ENCODE measurements at regions not wholly inside any gene's neighbourhood (a gene's known extent, or its start where the extent isn't known, plus 50 kb on each side); places are given as distances from the start of the nearest gene placed in this dataset.

GRCh38 chr3:194816748-194817591 lies 131.3 kb downstream of the FAM43A start:
- DNase-seq (no peak), ATAC-seq (ENCODE audit: low read depth in 2 of 2) (no peak)
- Mint-ChIP-seq H3K4me1 (no peaks in the 10 kb centered on the region), H3K9me3 (no peaks in the 10 kb centered on the region), H3K36me3 (no peaks in the 10 kb centered on the region), H3K4me3 (no peak overlapping the region), H3K27me3 (peaks cover 0 to 14% (median 3%) of the 10 kb centered on the region in 3 donors), H3K27ac (peak overlapping the region in 2 of 6 donors; percentile 56 to 72)

GRCh38 chr3:194817592-194817930 lies 131.9 kb downstream of the FAM43A start:
- H3K36me3 Mint-ChIP-seq: no peaks in the 10 kb centered on the region
- H3K27ac Mint-ChIP-seq: peak overlapping the region in 1 of 6 donors; percentile 72
- no peaks in the 10 kb centered on the region for H3K4me1 Mint-ChIP-seq
- H3K9me3 Mint-ChIP-seq: no peaks in the 10 kb centered on the region
- DNase-seq: no peak
- no peak overlapping the region for H3K4me3 Mint-ChIP-seq
- peaks cover 0 to 14% (median 8%) of the 10 kb centered on the region in 3 donors for H3K27me3 Mint-ChIP-seq
- no peak for ATAC-seq (ENCODE audit: low read depth in 2 of 2)

GRCh38 chr3:194817936-194818335 lies 132.3 kb downstream of the FAM43A start:
- ATAC-seq (ENCODE audit: low read depth in 2 of 2) (no peak), DNase-seq (no peak)
- Mint-ChIP-seq H3K9me3 (no peaks in the 10 kb centered on the region), H3K27me3 (peaks cover 0 to 14% (median 8%) of the 10 kb centered on the region in 3 donors), H3K4me1 (no peaks in the 10 kb centered on the region), H3K4me3 (no peak overlapping the region), H3K36me3 (no peaks in the 10 kb centered on the region), H3K27ac (peak overlapping the region in 1 of 6 donors; percentile 66)

- Mint-ChIP-seq H3K27ac (peak overlapping the region in 1 of 6 donors; percentile 73), H3K4me3 (no peak overlapping the region), H3K4me1 (peaks cover 0 to 5% (median 0%) of the 10 kb centered on the region in 3 donors), H3K36me3 (no peaks in the 10 kb centered on the region), H3K27me3 (peaks cover 6 to 16% (median 12%) of the 10 kb centered on the region in 3 donors), H3K9me3 (no peaks in the 10 kb centered on the region)
- DNase-seq: no peak
- ATAC-seq (ENCODE audit: low read depth in 2 of 2): no peak
These were observed 138.4 kb downstream of the FAM43A start for GRCh38 chr3:194824100-194824499.

- H3K27ac Mint-ChIP-seq: no peak overlapping the region
These were observed 139.0 kb downstream of the FAM43A start for GRCh38 chr3:194824701-194825111.

GRCh38 chr3:194826594-194826993 lies 140.9 kb downstream of the FAM43A start:
- Mint-ChIP-seq H3K27ac (no peak overlapping the region), H3K4me3 (no peak overlapping the region)

More at GRCh38 chr3:194824701-194825111, 139.0 kb downstream of the FAM43A start:
- ATAC-seq (ENCODE audit: low read depth in 2 of 2): no peak
- Mint-ChIP-seq H3K9me3 (no peaks in the 10 kb centered on the region), H3K4me3 (no peak overlapping the region), H3K27me3 (peaks cover 6 to 16% (median 12%) of the 10 kb centered on the region in 3 donors), H3K4me1 (peaks cover 0 to 5% (median 0%) of the 10 kb centered on the region in 3 donors), H3K36me3 (no peaks in the 10 kb centered on the region)
- DNase-seq: no peak

GRCh38 chr3:194827486-194827885 lies 141.8 kb downstream of the FAM43A start:
- H3K27ac Mint-ChIP-seq: no peak overlapping the region
- H3K4me1 Mint-ChIP-seq: peaks cover 0 to 5% (median 0%) of the 10 kb centered on the region in 3 donors
- no peak for ATAC-seq (ENCODE audit: low read depth in 2 of 2)
- no peak overlapping the region for H3K4me3 Mint-ChIP-seq
- H3K27me3 Mint-ChIP-seq: peaks cover 5 to 9% (median 6%) of the 10 kb centered on the region in 3 donors
- no peak for DNase-seq
- no peaks in the 10 kb centered on the region for H3K36me3 Mint-ChIP-seq
- H3K9me3 Mint-ChIP-seq: no peaks in the 10 kb centered on the region

More at GRCh38 chr3:194826594-194826993, 140.9 kb downstream of the FAM43A start:
- H3K27me3 Mint-ChIP-seq: peaks cover 5 to 16% (median 6%) of the 10 kb centered on the region in 3 donors
- no peaks in the 10 kb centered on the region for H3K36me3 Mint-ChIP-seq
- no peak for DNase-seq
- ATAC-seq (ENCODE audit: low read depth in 2 of 2): no peak
- H3K9me3 Mint-ChIP-seq: no peaks in the 10 kb centered on the region
- H3K4me1 Mint-ChIP-seq: peaks cover 0 to 5% (median 0%) of the 10 kb centered on the region in 3 donors

- no peak overlapping the region for H3K4me3 Mint-ChIP-seq
- H3K36me3 Mint-ChIP-seq: no peaks in the 10 kb centered on the region
- no peak overlapping the region for H3K27ac Mint-ChIP-seq
- ATAC-seq (ENCODE audit: low read depth in 2 of 2) (no peak), DNase-seq (no peak)
- H3K4me1 Mint-ChIP-seq: peaks cover 0 to 5% (median 0%) of the 10 kb centered on the region in 3 donors
- peaks cover 5 to 9% (median 6%) of the 10 kb centered on the region in 3 donors for H3K27me3 Mint-ChIP-seq
- H3K9me3 Mint-ChIP-seq: no peaks in the 10 kb centered on the region
These were observed 142.4 kb downstream of the FAM43A start for GRCh38 chr3:194828116-194828515.

- Mint-ChIP-seq H3K4me3 (no peak overlapping the region), H3K4me1 (peaks cover 0 to 5% (median 0%) of the 10 kb centered on the region in 3 donors), H3K27me3 (peaks cover 1 to 6% (median 4%) of the 10 kb centered on the region in 3 donors), H3K27ac (no peak overlapping the region), H3K9me3 (no peaks in the 10 kb centered on the region), H3K36me3 (no peaks in the 10 kb centered on the region)
- ATAC-seq (ENCODE audit: low read depth in 2 of 2) (no peak), DNase-seq (no peak)
These were observed 143.2 kb downstream of the FAM43A start for GRCh38 chr3:194828926-194829325.

GRCh38 chr3:194830401-194830800 lies 144.7 kb downstream of the FAM43A start:
- Mint-ChIP-seq H3K27me3 (peaks cover 0 to 6% (median 0%) of the 10 kb centered on the region in 3 donors), H3K36me3 (no peaks in the 10 kb centered on the region), H3K9me3 (no peaks in the 10 kb centered on the region), H3K4me1 (peaks cover 0 to 7% (median 0%) of the 10 kb centered on the region in 3 donors), H3K27ac (no peak overlapping the region), H3K4me3 (no peak overlapping the region)
- ATAC-seq (ENCODE audit: low read depth in 2 of 2) (no peak), DNase-seq (no peak)

GRCh38 chr3:194830978-194831377 lies 145.3 kb downstream of the FAM43A start:
- no peak for ATAC-seq (ENCODE audit: low read depth in 2 of 2)
- H3K27ac Mint-ChIP-seq: no peak overlapping the region
- H3K4me1 Mint-ChIP-seq: peaks cover 0 to 7% (median 0%) of the 10 kb centered on the region in 3 donors
- H3K4me3 Mint-ChIP-seq: no peak overlapping the region
- no peak for DNase-seq
- no peaks in the 10 kb centered on the region for H3K9me3 Mint-ChIP-seq
- H3K36me3 Mint-ChIP-seq: no peaks in the 10 kb centered on the region
- peaks cover 0 to 6% (median 0%) of the 10 kb centered on the region in 3 donors for H3K27me3 Mint-ChIP-seq

- Mint-ChIP-seq H3K9me3 (no peaks in the 10 kb centered on the region), H3K27me3 (peaks cover 0 to 6% (median 0%) of the 10 kb centered on the region in 3 donors), H3K27ac (peak overlapping the region in 1 of 6 donors; percentile 8), H3K4me1 (peaks cover 0 to 7% (median 0%) of the 10 kb centered on the region in 3 donors), H3K4me3 (no peak overlapping the region), H3K36me3 (no peaks in the 10 kb centered on the region)
- ATAC-seq (ENCODE audit: low read depth in 2 of 2) (no peak), DNase-seq (no peak)
These were observed 146.8 kb downstream of the FAM43A start for GRCh38 chr3:194832346-194833104.

GRCh38 chr3:194833114-194833910 lies 147.6 kb downstream of the FAM43A start:
- no peak for ATAC-seq (ENCODE audit: low read depth in 2 of 2)
- DNase-seq: no peak

More at GRCh38 chr3:194833114-194833910, 147.6 kb downstream of the FAM43A start:
- Mint-ChIP-seq H3K27me3 (peaks cover 0 to 6% (median 0%) of the 10 kb centered on the region in 3 donors), H3K4me3 (no peak overlapping the region), H3K36me3 (no peaks in the 10 kb centered on the region), H3K27ac (peak overlapping the region in 1 of 6 donors; percentile 53), H3K4me1 (peaks cover 0 to 7% (median 0%) of the 10 kb centered on the region in 3 donors), H3K9me3 (no peaks in the 10 kb centered on the region)

Data from naive B cell (primary cell).